ENCODE measurements at regions not wholly inside any gene's neighbourhood (a gene's known extent, or its start where the extent isn't known, plus 50 kb on each side); places are given as distances from the start of the nearest gene placed in this dataset.

DNA sequence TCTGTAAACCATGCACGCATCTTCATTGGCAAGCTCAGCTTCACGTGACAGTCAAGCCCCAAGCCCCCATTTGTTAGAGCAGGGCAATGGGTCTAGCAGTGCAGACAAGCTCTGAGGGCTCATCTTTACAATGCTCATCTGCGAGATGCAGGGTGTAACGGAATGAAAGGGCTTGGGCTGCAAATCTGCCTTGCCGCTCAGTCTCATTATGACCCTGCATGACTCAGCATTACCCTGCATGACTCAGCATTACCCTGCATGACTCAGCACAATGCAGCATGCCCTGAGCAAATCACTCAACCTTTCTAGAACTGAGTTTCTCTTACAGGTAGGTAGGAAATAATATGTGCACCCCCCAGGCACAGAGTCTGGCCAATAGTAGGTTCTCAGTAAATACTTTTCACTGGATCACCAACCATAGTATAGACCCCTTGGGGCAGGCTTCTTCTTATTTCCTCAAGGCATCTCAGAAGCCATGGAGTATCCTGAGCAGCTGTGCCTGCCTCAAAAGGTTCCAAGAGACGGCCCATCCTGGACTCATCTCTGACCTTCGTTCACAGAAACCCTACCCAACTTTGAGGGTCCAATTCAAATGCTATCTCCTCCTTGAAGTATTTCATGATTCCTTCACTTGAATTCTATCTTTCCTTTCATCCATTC lies 391.3 kb upstream of the CDH5 start:
- peak; percentile 23 for DNase-seq (ENCODE audit: low spot score)
- no peak for ATAC-seq
- Mint-ChIP-seq H3K27ac (no peak overlapping the region), H3K4me1 (no peaks in the 10 kb centered on the region), H3K4me3 (no peak overlapping the region), H3K27me3 (ENCODE audit: low read depth) (peaks cover 2% of the 10 kb centered on the region; the same call in 1 of the 2 replicates), H3K9me3 (peaks cover 29% of the 10 kb centered on the region), H3K36me3 (peaks cover 4% of the 10 kb centered on the region; the same call in 1 of the 2 replicates)
- ChIA-PET POLR2A (no interaction called here), CTCF (no interaction called here)
- TF ChIP-seq TP53 (CRISPR knock-in tag; IDR thresholded peaks at IDR 0.05) = no peak
- no peak for TF ChIP-seq MLX (CRISPR knock-in tag; IDR thresholded peaks at IDR 0.05)
- peak; percentile 94 for TF ChIP-seq NFE2L1 (CRISPR knock-in tag; IDR thresholded peaks at IDR 0.05)
- TF ChIP-seq FOXK1 (CRISPR knock-in tag; IDR thresholded peaks at IDR 0.05) = no peak

GRCh38 chr16:65967376-65967775 lies 399.1 kb upstream of the CDH5 start:
- DNase-seq (ENCODE audit: low spot score) (no peak), ATAC-seq (no peak)
- Mint-ChIP-seq H3K36me3 (peaks cover 4% of the 10 kb centered on the region; the same call in 1 of the 2 replicates), H3K27me3 (ENCODE audit: low read depth) (no peaks in the 10 kb centered on the region; the same call in 1 of the 2 replicates), H3K4me1 (peaks cover 5% of the 10 kb centered on the region), H3K9me3 (peaks cover 12% of the 10 kb centered on the region), H3K4me3 (no peak overlapping the region), H3K27ac (no peak overlapping the region)
- ChIA-PET POLR2A (no interaction called here), CTCF (no interaction called here)
- no peak for TF ChIP-seq MXD4 (CRISPR knock-in tag; IDR thresholded peaks at IDR 0.05; ENCODE audit: borderline replicate concordance)
- TF ChIP-seq, protein P1, sequence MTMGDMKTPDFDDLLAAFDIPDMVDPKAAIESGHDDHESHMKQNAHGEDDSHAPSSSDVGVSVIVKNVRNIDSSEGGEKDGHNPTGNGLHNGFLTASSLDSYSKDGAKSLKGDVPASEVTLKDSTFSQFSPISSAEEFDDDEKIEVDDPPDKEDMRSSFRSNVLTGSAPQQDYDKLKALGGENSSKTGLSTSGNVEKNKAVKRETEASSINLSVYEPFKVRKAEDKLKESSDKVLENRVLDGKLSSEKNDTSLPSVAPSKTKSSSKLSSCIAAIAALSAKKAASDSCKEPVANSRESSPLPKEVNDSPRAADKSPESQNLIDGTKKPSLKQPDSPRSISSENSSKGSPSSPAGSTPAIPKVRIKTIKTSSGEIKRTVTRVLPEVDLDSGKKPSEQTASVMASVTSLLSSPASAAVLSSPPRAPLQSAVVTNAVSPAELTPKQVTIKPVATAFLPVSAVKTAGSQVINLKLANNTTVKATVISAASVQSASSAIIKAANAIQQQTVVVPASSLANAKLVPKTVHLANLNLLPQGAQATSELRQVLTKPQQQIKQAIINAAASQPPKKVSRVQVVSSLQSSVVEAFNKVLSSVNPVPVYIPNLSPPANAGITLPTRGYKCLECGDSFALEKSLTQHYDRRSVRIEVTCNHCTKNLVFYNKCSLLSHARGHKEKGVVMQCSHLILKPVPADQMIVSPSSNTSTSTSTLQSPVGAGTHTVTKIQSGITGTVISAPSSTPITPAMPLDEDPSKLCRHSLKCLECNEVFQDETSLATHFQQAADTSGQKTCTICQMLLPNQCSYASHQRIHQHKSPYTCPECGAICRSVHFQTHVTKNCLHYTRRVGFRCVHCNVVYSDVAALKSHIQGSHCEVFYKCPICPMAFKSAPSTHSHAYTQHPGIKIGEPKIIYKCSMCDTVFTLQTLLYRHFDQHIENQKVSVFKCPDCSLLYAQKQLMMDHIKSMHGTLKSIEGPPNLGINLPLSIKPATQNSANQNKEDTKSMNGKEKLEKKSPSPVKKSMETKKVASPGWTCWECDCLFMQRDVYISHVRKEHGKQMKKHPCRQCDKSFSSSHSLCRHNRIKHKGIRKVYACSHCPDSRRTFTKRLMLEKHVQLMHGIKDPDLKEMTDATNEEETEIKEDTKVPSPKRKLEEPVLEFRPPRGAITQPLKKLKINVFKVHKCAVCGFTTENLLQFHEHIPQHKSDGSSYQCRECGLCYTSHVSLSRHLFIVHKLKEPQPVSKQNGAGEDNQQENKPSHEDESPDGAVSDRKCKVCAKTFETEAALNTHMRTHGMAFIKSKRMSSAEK (CRISPR knock-in tag; IDR thresholded peaks at IDR 0.05; ENCODE audit: borderline replicate concordance) = no peak
- TF ChIP-seq, protein P2, sequence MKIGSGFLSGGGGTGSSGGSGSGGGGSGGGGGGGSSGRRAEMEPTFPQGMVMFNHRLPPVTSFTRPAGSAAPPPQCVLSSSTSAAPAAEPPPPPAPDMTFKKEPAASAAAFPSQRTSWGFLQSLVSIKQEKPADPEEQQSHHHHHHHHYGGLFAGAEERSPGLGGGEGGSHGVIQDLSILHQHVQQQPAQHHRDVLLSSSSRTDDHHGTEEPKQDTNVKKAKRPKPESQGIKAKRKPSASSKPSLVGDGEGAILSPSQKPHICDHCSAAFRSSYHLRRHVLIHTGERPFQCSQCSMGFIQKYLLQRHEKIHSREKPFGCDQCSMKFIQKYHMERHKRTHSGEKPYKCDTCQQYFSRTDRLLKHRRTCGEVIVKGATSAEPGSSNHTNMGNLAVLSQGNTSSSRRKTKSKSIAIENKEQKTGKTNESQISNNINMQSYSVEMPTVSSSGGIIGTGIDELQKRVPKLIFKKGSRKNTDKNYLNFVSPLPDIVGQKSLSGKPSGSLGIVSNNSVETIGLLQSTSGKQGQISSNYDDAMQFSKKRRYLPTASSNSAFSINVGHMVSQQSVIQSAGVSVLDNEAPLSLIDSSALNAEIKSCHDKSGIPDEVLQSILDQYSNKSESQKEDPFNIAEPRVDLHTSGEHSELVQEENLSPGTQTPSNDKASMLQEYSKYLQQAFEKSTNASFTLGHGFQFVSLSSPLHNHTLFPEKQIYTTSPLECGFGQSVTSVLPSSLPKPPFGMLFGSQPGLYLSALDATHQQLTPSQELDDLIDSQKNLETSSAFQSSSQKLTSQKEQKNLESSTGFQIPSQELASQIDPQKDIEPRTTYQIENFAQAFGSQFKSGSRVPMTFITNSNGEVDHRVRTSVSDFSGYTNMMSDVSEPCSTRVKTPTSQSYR (CRISPR knock-in tag; IDR thresholded peaks at IDR 0.05) = no peak
- TF ChIP-seq ERG (CRISPR knock-in tag; IDR thresholded peaks at IDR 0.05) = no peak
- no peak for TF ChIP-seq ZNF219 (CRISPR knock-in tag; IDR thresholded peaks at IDR 0.05; ENCODE audit: borderline replicate concordance)
- TF ChIP-seq, protein P3, sequence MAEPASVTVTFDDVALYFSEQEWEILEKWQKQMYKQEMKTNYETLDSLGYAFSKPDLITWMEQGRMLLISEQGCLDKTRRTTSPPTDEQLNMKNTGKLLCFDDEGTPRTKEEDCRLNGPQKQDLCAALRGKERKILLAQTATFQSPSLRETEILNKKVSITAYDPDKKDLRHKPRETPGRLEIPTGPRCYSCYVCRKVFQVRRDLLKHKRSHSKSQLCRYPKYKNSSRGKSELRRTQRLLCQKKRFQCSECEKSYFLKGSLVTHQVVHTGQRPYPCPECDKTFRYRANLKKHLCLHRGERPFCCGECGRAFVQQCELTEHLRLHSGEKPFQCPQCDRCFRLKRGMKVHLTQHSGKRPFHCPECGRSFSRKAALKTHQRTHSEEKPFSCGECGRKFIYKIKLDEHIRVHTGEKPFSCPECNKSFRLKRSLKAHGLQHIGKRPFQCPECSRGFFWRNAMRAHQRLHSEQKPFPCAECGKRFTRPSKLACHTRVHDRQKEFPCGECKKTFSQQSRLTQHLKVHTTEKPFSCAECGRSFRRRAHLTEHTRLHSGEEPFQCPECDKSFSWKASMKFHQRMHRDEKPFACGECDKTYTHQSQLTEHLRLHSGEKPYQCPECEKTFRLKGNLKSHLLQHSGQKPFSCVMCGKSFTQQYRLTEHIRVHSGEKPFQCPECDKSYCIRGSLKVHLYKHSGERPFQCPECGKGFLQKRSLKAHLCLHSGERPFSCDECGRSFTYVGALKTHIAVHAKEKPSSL (CRISPR knock-in tag; conservative IDR thresholded peaks at IDR 0.05) = no peak
- TF ChIP-seq FOXK1 (CRISPR knock-in tag; IDR thresholded peaks at IDR 0.05) = no peak
- TF ChIP-seq SMAD4 (CRISPR knock-in tag; IDR thresholded peaks at IDR 0.05) = no peak

All from WTC11 (cell line).